ENCODE measurements at regions not wholly inside any gene's neighbourhood (a gene's known extent, or its start where the extent isn't known, plus 50 kb on each side); places are given as distances from the start of the nearest gene placed in this dataset.

DNA sequence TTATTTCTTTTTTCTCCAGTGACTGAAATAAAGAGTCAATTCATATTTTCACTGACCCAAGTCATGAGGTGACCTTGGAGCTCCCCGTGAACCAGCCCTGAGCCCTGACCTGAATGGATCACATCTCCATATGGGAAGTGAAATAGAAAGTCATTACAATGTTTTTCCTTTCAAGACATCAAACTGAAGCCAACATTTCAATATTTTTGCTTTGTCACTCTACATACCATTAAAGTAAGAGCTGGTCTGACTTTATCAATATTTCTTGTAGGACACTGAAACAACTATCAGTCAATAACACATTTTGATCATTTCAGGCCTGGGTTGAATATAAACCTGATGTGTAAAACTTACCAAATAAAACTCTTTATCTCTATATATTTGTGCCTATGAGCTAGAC, 249.8 kb upstream of the PHF14 start:
- TF ChIP-seq ELF4 (CRISPR knock-in tag; IDR thresholded peaks at IDR 0.05; ENCODE audit: low read depth) = no peak
- TF ChIP-seq SOX15 (CRISPR knock-in tag; IDR thresholded peaks at IDR 0.05) = no peak
- TF ChIP-seq CBFB (CRISPR knock-in tag; IDR thresholded peaks at IDR 0.05; ENCODE audit: low read depth) = no peak
- TF ChIP-seq TEAD1 (CRISPR knock-in tag; IDR thresholded peaks at IDR 0.05) = no peak
- TF ChIP-seq, protein P1, sequence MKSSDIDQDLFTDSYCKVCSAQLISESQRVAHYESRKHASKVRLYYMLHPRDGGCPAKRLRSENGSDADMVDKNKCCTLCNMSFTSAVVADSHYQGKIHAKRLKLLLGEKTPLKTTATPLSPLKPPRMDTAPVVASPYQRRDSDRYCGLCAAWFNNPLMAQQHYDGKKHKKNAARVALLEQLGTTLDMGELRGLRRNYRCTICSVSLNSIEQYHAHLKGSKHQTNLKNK (CRISPR knock-in tag; IDR thresholded peaks at IDR 0.05) = no peak
- no peak for TF ChIP-seq SMAD4 (CRISPR knock-in tag; IDR thresholded peaks at IDR 0.05)
- TF ChIP-seq, protein P2, sequence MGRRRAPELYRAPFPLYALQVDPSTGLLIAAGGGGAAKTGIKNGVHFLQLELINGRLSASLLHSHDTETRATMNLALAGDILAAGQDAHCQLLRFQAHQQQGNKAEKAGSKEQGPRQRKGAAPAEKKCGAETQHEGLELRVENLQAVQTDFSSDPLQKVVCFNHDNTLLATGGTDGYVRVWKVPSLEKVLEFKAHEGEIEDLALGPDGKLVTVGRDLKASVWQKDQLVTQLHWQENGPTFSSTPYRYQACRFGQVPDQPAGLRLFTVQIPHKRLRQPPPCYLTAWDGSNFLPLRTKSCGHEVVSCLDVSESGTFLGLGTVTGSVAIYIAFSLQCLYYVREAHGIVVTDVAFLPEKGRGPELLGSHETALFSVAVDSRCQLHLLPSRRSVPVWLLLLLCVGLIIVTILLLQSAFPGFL (CRISPR knock-in tag; IDR thresholded peaks at IDR 0.05; ENCODE audit: borderline replicate concordance) = no peak
- no peak for TF ChIP-seq FOXK1 (CRISPR knock-in tag; IDR thresholded peaks at IDR 0.05)
- TF ChIP-seq, protein P3, sequence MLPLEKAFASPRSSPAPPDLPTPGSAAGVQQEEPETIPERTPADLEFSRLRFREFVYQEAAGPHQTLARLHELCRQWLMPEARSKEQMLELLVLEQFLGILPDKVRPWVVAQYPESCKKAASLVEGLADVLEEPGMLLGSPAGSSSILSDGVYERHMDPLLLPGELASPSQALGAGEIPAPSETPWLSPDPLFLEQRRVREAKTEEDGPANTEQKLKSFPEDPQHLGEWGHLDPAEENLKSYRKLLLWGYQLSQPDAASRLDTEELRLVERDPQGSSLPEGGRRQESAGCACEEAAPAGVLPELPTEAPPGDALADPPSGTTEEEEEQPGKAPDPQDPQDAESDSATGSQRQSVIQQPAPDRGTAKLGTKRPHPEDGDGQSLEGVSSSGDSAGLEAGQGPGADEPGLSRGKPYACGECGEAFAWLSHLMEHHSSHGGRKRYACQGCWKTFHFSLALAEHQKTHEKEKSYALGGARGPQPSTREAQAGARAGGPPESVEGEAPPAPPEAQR (CRISPR knock-in tag; IDR thresholded peaks at IDR 0.05) = no peak
- TF ChIP-seq, protein P4, sequence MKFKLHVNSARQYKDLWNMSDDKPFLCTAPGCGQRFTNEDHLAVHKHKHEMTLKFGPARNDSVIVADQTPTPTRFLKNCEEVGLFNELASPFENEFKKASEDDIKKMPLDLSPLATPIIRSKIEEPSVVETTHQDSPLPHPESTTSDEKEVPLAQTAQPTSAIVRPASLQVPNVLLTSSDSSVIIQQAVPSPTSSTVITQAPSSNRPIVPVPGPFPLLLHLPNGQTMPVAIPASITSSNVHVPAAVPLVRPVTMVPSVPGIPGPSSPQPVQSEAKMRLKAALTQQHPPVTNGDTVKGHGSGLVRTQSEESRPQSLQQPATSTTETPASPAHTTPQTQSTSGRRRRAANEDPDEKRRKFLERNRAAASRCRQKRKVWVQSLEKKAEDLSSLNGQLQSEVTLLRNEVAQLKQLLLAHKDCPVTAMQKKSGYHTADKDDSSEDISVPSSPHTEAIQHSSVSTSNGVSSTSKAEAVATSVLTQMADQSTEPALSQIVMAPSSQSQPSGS (CRISPR knock-in tag; IDR thresholded peaks at IDR 0.05; ENCODE audit: borderline replicate concordance, low read depth) = no peak
- ChIA-PET CTCF (no interaction called here), POLR2A (no interaction called here)
- Mint-ChIP-seq H3K27ac (no peak overlapping the region), H3K9me3 (peaks cover 3% of the 10 kb centered on the region; the same call in 1 of the 2 replicates), H3K4me1 (peaks cover 9% of the 10 kb centered on the region), H3K4me3 (no peak overlapping the region), H3K36me3 (no peaks in the 10 kb centered on the region), H3K27me3 (ENCODE audit: low read depth) (no peaks in the 10 kb centered on the region)
- DNase-seq (ENCODE audit: low spot score) (no peak), ATAC-seq (no peak)

DNA sequence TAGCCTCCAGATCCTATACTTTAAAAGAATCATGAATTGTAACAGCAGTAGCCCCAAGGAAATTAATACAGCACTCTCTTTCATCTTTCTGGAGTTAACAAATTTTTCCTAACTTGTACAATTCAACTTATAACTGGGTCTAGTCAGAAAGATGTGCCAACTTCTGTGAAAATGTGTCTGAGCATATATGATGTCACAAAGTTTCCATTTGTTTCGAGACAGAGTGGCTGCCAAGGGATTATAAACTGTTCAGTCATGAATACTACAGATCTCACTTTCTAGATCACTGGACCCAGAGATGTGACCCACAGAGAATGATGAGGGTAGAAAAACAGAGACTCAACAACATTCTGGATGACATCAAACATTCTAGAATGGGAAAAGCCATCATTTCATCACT, 249.2 kb upstream of the PHF14 start:
- TF ChIP-seq EMX1 (CRISPR knock-in tag; IDR thresholded peaks at IDR 0.05) (no peak), SOX15 (CRISPR knock-in tag; IDR thresholded peaks at IDR 0.05) (no peak), NR1H2 (CRISPR knock-in tag; IDR thresholded peaks at IDR 0.05) (no peak), CREB1 (CRISPR knock-in tag; IDR thresholded peaks at IDR 0.05) (no peak), ELF4 (CRISPR knock-in tag; IDR thresholded peaks at IDR 0.05; ENCODE audit: low read depth) (no peak), NR3C1 (CRISPR knock-in tag; conservative IDR thresholded peaks at IDR 0.05; ENCODE audit: low read depth) (no peak), ZNF671 (CRISPR knock-in tag; IDR thresholded peaks at IDR 0.05) (no peak), MYBL2 (CRISPR knock-in tag; IDR thresholded peaks at IDR 0.05) (no peak)
- TF ChIP-seq, protein P5, sequence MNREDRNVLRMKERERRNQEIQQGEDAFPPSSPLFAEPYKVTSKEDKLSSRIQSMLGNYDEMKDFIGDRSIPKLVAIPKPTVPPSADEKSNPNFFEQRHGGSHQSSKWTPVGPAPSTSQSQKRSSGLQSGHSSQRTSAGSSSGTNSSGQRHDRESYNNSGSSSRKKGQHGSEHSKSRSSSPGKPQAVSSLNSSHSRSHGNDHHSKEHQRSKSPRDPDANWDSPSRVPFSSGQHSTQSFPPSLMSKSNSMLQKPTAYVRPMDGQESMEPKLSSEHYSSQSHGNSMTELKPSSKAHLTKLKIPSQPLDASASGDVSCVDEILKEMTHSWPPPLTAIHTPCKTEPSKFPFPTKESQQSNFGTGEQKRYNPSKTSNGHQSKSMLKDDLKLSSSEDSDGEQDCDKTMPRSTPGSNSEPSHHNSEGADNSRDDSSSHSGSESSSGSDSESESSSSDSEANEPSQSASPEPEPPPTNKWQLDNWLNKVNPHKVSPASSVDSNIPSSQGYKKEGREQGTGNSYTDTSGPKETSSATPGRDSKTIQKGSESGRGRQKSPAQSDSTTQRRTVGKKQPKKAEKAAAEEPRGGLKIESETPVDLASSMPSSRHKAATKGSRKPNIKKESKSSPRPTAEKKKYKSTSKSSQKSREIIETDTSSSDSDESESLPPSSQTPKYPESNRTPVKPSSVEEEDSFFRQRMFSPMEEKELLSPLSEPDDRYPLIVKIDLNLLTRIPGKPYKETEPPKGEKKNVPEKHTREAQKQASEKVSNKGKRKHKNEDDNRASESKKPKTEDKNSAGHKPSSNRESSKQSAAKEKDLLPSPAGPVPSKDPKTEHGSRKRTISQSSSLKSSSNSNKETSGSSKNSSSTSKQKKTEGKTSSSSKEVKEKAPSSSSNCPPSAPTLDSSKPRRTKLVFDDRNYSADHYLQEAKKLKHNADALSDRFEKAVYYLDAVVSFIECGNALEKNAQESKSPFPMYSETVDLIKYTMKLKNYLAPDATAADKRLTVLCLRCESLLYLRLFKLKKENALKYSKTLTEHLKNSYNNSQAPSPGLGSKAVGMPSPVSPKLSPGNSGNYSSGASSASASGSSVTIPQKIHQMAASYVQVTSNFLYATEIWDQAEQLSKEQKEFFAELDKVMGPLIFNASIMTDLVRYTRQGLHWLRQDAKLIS (CRISPR knock-in tag; IDR thresholded peaks at IDR 0.05; ENCODE audit: borderline replicate concordance) = no peak
- TF ChIP-seq, protein P6, sequence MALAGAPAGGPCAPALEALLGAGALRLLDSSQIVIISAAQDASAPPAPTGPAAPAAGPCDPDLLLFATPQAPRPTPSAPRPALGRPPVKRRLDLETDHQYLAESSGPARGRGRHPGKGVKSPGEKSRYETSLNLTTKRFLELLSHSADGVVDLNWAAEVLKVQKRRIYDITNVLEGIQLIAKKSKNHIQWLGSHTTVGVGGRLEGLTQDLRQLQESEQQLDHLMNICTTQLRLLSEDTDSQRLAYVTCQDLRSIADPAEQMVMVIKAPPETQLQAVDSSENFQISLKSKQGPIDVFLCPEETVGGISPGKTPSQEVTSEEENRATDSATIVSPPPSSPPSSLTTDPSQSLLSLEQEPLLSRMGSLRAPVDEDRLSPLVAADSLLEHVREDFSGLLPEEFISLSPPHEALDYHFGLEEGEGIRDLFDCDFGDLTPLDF (CRISPR knock-in tag; IDR thresholded peaks at IDR 0.05) = no peak
- TF ChIP-seq, protein P7, sequence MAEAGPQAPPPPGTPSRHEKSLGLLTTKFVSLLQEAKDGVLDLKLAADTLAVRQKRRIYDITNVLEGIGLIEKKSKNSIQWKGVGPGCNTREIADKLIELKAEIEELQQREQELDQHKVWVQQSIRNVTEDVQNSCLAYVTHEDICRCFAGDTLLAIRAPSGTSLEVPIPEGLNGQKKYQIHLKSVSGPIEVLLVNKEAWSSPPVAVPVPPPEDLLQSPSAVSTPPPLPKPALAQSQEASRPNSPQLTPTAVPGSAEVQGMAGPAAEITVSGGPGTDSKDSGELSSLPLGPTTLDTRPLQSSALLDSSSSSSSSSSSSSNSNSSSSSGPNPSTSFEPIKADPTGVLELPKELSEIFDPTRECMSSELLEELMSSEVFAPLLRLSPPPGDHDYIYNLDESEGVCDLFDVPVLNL (CRISPR knock-in tag; IDR thresholded peaks at IDR 0.05; ENCODE audit: borderline replicate concordance, low read depth) = no peak
- TF ChIP-seq, protein P8, sequence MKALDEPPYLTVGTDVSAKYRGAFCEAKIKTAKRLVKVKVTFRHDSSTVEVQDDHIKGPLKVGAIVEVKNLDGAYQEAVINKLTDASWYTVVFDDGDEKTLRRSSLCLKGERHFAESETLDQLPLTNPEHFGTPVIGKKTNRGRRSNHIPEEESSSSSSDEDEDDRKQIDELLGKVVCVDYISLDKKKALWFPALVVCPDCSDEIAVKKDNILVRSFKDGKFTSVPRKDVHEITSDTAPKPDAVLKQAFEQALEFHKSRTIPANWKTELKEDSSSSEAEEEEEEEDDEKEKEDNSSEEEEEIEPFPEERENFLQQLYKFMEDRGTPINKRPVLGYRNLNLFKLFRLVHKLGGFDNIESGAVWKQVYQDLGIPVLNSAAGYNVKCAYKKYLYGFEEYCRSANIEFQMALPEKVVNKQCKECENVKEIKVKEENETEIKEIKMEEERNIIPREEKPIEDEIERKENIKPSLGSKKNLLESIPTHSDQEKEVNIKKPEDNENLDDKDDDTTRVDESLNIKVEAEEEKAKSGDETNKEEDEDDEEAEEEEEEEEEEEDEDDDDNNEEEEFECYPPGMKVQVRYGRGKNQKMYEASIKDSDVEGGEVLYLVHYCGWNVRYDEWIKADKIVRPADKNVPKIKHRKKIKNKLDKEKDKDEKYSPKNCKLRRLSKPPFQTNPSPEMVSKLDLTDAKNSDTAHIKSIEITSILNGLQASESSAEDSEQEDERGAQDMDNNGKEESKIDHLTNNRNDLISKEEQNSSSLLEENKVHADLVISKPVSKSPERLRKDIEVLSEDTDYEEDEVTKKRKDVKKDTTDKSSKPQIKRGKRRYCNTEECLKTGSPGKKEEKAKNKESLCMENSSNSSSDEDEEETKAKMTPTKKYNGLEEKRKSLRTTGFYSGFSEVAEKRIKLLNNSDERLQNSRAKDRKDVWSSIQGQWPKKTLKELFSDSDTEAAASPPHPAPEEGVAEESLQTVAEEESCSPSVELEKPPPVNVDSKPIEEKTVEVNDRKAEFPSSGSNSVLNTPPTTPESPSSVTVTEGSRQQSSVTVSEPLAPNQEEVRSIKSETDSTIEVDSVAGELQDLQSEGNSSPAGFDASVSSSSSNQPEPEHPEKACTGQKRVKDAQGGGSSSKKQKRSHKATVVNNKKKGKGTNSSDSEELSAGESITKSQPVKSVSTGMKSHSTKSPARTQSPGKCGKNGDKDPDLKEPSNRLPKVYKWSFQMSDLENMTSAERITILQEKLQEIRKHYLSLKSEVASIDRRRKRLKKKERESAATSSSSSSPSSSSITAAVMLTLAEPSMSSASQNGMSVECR (CRISPR knock-in tag; IDR thresholded peaks at IDR 0.05; ENCODE audit: borderline replicate concordance) = no peak
- POLR2A ChIA-PET = no interaction called here
- Mint-ChIP-seq H3K27ac (no peak overlapping the region), H3K4me3 (no peak overlapping the region), H3K27me3 (ENCODE audit: low read depth) (no peaks in the 10 kb centered on the region), H3K4me1 (peaks cover 9% of the 10 kb centered on the region), H3K9me3 (peaks cover 3% of the 10 kb centered on the region; the same call in 1 of the 2 replicates), H3K36me3 (no peaks in the 10 kb centered on the region)
- DNase-seq (ENCODE audit: low spot score) (no peak), ATAC-seq (no peak)
- CTCF ChIA-PET = no interaction called here

Measured in WTC11 (cell line).